HepG2 (cell line): ENCODE measurements at regions not wholly inside any gene's neighbourhood (a gene's known extent, or its start where the extent isn't known, plus 50 kb on each side); places are given as distances from the start of the nearest gene placed in this dataset.

Experiments used
- FOSL1 ChIP-seq: sonication (generic); formaldehyde crosslinking; IDR thresholded peaks from 2 replicates; pipeline ENCODE4 v1.9.0; 2021; ENCODE audit warnings: missing genetic modification reagents, borderline replicate concordance
- KIAA2018 ChIP-seq: sonication (generic); formaldehyde crosslinking; IDR thresholded peaks from 2 replicates; pipeline ENCODE4 v1.5.0; 2020; ENCODE audit warnings: mild to moderate bottlenecking, missing genetic modification reagents, borderline replicate concordance
- MAFG ChIP-seq: sonication (generic); formaldehyde crosslinking; IDR thresholded peaks from 2 replicates; pipeline ENCODE4 v1.5.1; 2020; ENCODE audit warnings: mild to moderate bottlenecking, missing genetic modification reagents
- MEIS1 ChIP-seq: sonication (generic); formaldehyde crosslinking; IDR thresholded peaks from 2 replicates; pipeline ENCODE4 v1.9.0; 2021; ENCODE audit warnings: mild to moderate bottlenecking, missing genetic modification reagents, moderate library complexity, borderline replicate concordance
- MLX ChIP-seq: IDR thresholded peaks from 2 replicates; pipeline ENCODE4 v1.6.1; 2016
- MYNN ChIP-seq: sonication (generic); formaldehyde crosslinking; IDR thresholded peaks from 2 replicates; pipeline ENCODE4 v1.4.0; 2020; ENCODE audit warnings: mild to moderate bottlenecking, low read depth, missing genetic modification reagents
- ZBTB2 ChIP-seq: sonication (generic); formaldehyde crosslinking; IDR thresholded peaks from 2 replicates; pipeline ENCODE4 v1.8.0; 2022; ENCODE audit warnings: low read depth, missing genetic modification reagents
- ZHX2 ChIP-seq, 2 experiments: sonication (generic) in 1 of 2; formaldehyde crosslinking in 1 of 2; IDR thresholded peaks; 2 replicates each; pipeline versions ENCODE4 v1.6.1 to v1.9.0; 2014 to 2022; ENCODE audit warnings: antibody characterized with exemption in 1 of 2, borderline replicate concordance in 1 of 2, inconsistent platforms in 1 of 2, low read depth in 1 of 2, missing genetic modification reagents in 1 of 2
- ZNF367 ChIP-seq: sonication (generic); formaldehyde crosslinking; IDR thresholded peaks from 2 replicates; pipeline ENCODE4 v1.4.0; 2020; ENCODE audit warnings: missing genetic modification reagents, borderline replicate concordance
- ZNF564 ChIP-seq: sonication (generic); formaldehyde crosslinking; IDR thresholded peaks from 2 replicates; pipeline ENCODE4 v1.8.1; 2023; ENCODE audit warnings: mild to moderate bottlenecking, missing genetic modification reagents
- ZNF569 ChIP-seq: sonication (generic); formaldehyde crosslinking; IDR thresholded peaks from 2 replicates; pipeline ENCODE4 v1.5.0; 2020; ENCODE audit warnings: mild to moderate bottlenecking, missing genetic modification reagents, moderate library complexity, borderline replicate concordance
- ZSCAN12 ChIP-seq: sonication (generic); formaldehyde crosslinking; IDR thresholded peaks from 2 replicates; pipeline ENCODE4 v1.9.0; 2021; ENCODE audit warnings: mild to moderate bottlenecking, missing genetic modification reagents

GRCh38 chr17:72569148-72569946 is 448.5 kb downstream of the SOX9 start (continued):
- TF ChIP-seq ZHX2 (IDR thresholded peaks at IDR 0.05; ENCODE audit: low read depth) (no peak), ZHX2 (CRISPR knock-in tag; IDR thresholded peaks at IDR 0.05; ENCODE audit: borderline replicate concordance) (no peak), MEIS1 (no peak), MLX (no peak), ZSCAN12 (CRISPR knock-in tag) (no peak), ZNF564 (CRISPR knock-in tag) (no peak), FOSL1 (CRISPR knock-in tag) (no peak), ZNF367 (CRISPR knock-in tag) (no peak), MAFG (CRISPR knock-in tag) (no peak), MYNN (no peak), ZNF569 (CRISPR knock-in tag) (no peak), ZBTB2 (CRISPR knock-in tag) (no peak), KIAA2018 (no peak)
